ENCODE measurements at regions not wholly inside any gene's neighbourhood (a gene's known extent, or its start where the extent isn't known, plus 50 kb on each side); places are given as distances from the start of the nearest gene placed in this dataset.

DNA sequence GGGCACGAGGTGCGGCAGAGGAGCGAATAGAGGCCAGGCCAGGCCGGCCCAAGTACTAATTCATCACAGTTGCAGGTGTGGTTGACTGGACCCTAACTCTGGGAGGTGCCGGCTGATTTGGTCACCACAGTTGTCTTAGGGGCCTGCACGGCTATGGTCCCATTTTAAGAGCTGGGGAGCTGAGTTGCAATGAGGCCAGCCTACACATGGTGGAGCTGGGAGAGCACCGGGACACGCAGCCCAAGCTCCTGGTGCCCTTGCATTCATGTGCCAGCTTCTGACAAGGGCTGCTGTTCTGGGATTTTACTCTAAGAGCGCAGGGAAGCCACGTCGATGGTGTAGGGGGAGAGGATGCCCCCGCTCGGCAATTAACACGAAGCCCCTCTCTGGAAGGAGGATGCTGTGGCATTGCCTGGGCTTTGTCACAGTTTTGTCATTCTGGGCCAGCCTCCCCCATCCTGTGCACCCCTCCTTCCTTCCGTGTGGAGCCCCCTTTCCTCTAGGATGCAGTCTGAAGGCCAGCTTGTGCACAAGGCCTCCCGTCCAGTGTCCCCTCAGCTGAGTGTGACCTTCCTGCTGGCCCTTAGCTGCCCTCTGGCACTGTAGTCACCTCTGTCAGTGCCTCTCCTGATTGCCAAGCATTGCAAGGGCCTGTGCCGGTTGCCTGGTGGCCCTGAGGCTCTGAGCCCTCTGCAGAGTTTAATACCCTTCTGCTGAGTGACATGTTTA is 109.4 kb upstream of the C1QTNF9B start:
- TF ChIP-seq, protein P1, sequence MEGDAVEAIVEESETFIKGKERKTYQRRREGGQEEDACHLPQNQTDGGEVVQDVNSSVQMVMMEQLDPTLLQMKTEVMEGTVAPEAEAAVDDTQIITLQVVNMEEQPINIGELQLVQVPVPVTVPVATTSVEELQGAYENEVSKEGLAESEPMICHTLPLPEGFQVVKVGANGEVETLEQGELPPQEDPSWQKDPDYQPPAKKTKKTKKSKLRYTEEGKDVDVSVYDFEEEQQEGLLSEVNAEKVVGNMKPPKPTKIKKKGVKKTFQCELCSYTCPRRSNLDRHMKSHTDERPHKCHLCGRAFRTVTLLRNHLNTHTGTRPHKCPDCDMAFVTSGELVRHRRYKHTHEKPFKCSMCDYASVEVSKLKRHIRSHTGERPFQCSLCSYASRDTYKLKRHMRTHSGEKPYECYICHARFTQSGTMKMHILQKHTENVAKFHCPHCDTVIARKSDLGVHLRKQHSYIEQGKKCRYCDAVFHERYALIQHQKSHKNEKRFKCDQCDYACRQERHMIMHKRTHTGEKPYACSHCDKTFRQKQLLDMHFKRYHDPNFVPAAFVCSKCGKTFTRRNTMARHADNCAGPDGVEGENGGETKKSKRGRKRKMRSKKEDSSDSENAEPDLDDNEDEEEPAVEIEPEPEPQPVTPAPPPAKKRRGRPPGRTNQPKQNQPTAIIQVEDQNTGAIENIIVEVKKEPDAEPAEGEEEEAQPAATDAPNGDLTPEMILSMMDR (IDR thresholded peaks at IDR 0.05; ENCODE audit: control insufficient read depth, extremely low read depth, insufficient read depth): no peak
- no peak for DNase-seq (ENCODE audit: low read depth)
- H3K4me3 ChIP-seq (ENCODE audit: low read depth, low read length): no peak overlapping the region

- TF ChIP-seq, protein P1 (IDR thresholded peaks at IDR 0.05; ENCODE audit: control insufficient read depth, extremely low read depth, insufficient read depth): no peak
- no peak for DNase-seq (ENCODE audit: low read depth)
- H3K4me3 ChIP-seq (ENCODE audit: low read depth, low read length): no peak overlapping the region
These were observed 110.8 kb upstream of the C1QTNF9B start for GRCh38 chr13:24007979-24008620.

GRCh38 chr13:24008679-24009078 is 111.4 kb upstream of the C1QTNF9B start:
- no peak overlapping the region for H3K4me3 ChIP-seq (ENCODE audit: low read depth, low read length)
- TF ChIP-seq, protein P1 (IDR thresholded peaks at IDR 0.05; ENCODE audit: control insufficient read depth, extremely low read depth, insufficient read depth): no peak
- DNase-seq (ENCODE audit: low read depth): no peak

GRCh38 chr13:24011266-24011665 is 114.0 kb upstream of the C1QTNF9B start:
- no peak overlapping the region for H3K4me3 ChIP-seq (ENCODE audit: low read depth, low read length)
- TF ChIP-seq, protein P1 (IDR thresholded peaks at IDR 0.05; ENCODE audit: control insufficient read depth, extremely low read depth, insufficient read depth): no peak
- DNase-seq (ENCODE audit: low read depth): no peak

GRCh38 chr13:24012648-24013047 is 115.3 kb upstream of the C1QTNF9B start:
- TF ChIP-seq, protein P1 (IDR thresholded peaks at IDR 0.05; ENCODE audit: control insufficient read depth, extremely low read depth, insufficient read depth): no peak
- no peak for DNase-seq (ENCODE audit: low read depth)
- H3K4me3 ChIP-seq (ENCODE audit: low read depth, low read length): no peak overlapping the region

- no peak for DNase-seq (ENCODE audit: low read depth)
- H3K4me3 ChIP-seq (ENCODE audit: low read depth, low read length): no peak overlapping the region
- TF ChIP-seq, protein P1 (IDR thresholded peaks at IDR 0.05; ENCODE audit: control insufficient read depth, extremely low read depth, insufficient read depth): no peak
These were observed 115.9 kb upstream of the C1QTNF9B start for GRCh38 chr13:24013189-24013588.
